Sigmoid colon (tissue), 6 donors: ENCODE measurements at regions not wholly inside any gene's neighbourhood (a gene's known extent, or its start where the extent isn't known, plus 50 kb on each side); places are given as distances from the start of the nearest gene placed in this dataset.

Experiments
- DNase-seq: peaks from one replicate; pipeline ENCODE4 v3.0.0-alpha.2; 2019
- H3K27ac ChIP-seq, 4 donors: fragments of 200-600 bp; sonication (generic); one replicate each; pipeline ENCODE4 v1.5.1; 2016 to 2019; ENCODE audit warnings: mild to moderate bottlenecking in 1 of 4
- H3K27me3 ChIP-seq, 3 donors: fragments of 200-600 bp; sonication (generic); one replicate each; pipeline ENCODE4 v1.5.1; 2019; ENCODE audit warnings: mild to moderate bottlenecking in 1 of 3
- H3K36me3 ChIP-seq, 4 donors: fragments of 200-600 bp; sonication (generic); one replicate each; pipeline ENCODE4 v1.5.1; 2016 to 2019
- H3K4me1 ChIP-seq, 4 donors: fragments of 200-600 bp; sonication (generic); one replicate each; pipeline ENCODE4 v1.5.1; 2017 to 2019
- H3K4me3 ChIP-seq, 4 donors: fragments of 200-600 bp; sonication (generic); one replicate each; pipeline ENCODE4 v1.5.1; 2017 to 2019; ENCODE audit warnings: mild to moderate bottlenecking in 2 of 4, moderate library complexity in 1 of 4
- H3K9me3 ChIP-seq, 4 donors: fragments of 200-600 bp in 3 of 4; sonication (generic) in 3 of 4; one replicate each; pipeline versions ENCODE4 v1.5.1 to v1.6.1; 2013 to 2019
- EP300 ChIP-seq, 4 donors: sonication (generic); formaldehyde crosslinking; IDR thresholded peaks; one replicate each; pipeline ENCODE4 v1.6.1; 2017; ENCODE audit warnings: antibody characterized with exemption in 4 of 4
- POLR2A ChIP-seq, 2 donors: fragments of 450-650 bp; IDR thresholded peaks; one replicate each; pipeline ENCODE4 v1.6.1; 2016; ENCODE audit warnings: antibody characterized with exemption in 2 of 2, mild to moderate bottlenecking in 2 of 2, moderate library complexity in 2 of 2
- POLR2AphosphoS5 ChIP-seq, 4 donors: sonication (generic); formaldehyde crosslinking; IDR thresholded peaks; one replicate each; pipeline ENCODE4 v1.6.1; 2017; ENCODE audit warnings: antibody characterized with exemption in 4 of 4
- WGBS, 2 donors: extraction: QIAGEN DNeasy Blood & Tissue Kit; methylation state at CpG; one replicate each; pipeline ENCODE4 v1.1.7; 2013; 5-methylcytosine and 5-hydroxymethylcytosine counted together
- intact Hi-C: fragments of 100-400 bp; cut with DNase I; formaldehyde crosslinking; loops from one replicate; pipeline ENCODE4 v1.15.1; 2023
- TF ChIP-seq, protein P1 (sequence below), 4 experiments: fragments of 450-650 bp in 3 of 4; fragments of 200-600 bp in 1 of 4; IDR thresholded peaks; one replicate each; pipeline ENCODE4 v1.5.1; 2016 to 2019; ENCODE audit warnings: antibody characterized with exemption in 4 of 4, mild to moderate bottlenecking in 3 of 4, moderate library complexity in 2 of 4
- donor health status: healthy with polysubstance abuse.
- donor health status: healthy.

DNA sequence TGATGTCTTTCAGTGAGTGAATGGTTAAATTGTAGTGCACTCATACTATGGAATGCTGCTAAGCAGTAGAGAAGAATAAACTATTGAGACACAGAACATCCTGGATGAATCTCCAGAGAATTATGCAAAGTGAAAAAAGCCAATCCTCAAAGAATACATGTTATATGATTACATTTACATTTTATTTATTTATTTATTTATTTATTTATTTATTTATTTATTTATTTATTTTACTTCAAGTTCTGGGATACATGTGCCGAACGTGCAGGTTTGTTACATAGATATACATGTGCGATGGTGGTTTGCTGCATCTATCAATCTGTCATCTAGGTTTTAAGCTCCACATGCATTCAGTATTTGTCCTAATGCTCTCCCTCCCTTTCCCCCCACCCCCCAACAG, 175.8 kb upstream of the VGLL2 start:
- H3K9me3 ChIP-seq, result no peaks in the 10 kb centered on the region
- intact Hi-C loops, result no loop called here
- H3K36me3 ChIP-seq, result no peaks in the 10 kb centered on the region
- no peaks in the 10 kb centered on the region for H3K27me3 ChIP-seq
- H3K4me3 ChIP-seq, result no peak overlapping the region
- no peak for DNase-seq
- H3K4me1 ChIP-seq, result no peaks in the 10 kb centered on the region
- TF ChIP-seq POLR2AphosphoS5 (IDR thresholded peaks at IDR 0.05) (no peak), EP300 (IDR thresholded peaks at IDR 0.05) (no peak), POLR2A (IDR thresholded peaks at IDR 0.05) (no peak)
- TF ChIP-seq, protein P1, sequence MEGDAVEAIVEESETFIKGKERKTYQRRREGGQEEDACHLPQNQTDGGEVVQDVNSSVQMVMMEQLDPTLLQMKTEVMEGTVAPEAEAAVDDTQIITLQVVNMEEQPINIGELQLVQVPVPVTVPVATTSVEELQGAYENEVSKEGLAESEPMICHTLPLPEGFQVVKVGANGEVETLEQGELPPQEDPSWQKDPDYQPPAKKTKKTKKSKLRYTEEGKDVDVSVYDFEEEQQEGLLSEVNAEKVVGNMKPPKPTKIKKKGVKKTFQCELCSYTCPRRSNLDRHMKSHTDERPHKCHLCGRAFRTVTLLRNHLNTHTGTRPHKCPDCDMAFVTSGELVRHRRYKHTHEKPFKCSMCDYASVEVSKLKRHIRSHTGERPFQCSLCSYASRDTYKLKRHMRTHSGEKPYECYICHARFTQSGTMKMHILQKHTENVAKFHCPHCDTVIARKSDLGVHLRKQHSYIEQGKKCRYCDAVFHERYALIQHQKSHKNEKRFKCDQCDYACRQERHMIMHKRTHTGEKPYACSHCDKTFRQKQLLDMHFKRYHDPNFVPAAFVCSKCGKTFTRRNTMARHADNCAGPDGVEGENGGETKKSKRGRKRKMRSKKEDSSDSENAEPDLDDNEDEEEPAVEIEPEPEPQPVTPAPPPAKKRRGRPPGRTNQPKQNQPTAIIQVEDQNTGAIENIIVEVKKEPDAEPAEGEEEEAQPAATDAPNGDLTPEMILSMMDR (IDR thresholded peaks at IDR 0.05), result no peak
- WGBS, 2 donors, result 93 to 96% methylated on average over 3 of the region's 3 CpGs
- no peak overlapping the region for H3K27ac ChIP-seq

DNA sequence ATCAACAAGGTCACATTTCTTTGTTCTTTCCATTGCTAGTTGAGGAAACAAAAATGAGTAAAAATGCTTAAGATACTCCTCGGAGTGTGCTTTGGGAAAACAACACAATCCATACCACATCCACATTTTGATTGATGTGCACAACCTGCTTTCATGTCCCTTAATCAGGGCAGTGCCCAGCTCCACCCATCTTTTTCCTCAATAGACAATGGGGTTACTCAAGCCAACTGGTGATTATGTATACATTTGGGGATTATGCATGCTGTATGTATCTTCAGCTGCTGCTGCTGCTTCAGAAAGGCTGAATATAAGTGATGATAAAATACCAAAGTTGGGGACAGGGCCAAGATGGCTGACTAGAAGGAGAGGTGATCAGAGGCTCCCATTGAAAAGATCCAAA, 155.2 kb upstream of the VGLL2 start:
- intact Hi-C loops, result no loop called here
- H3K9me3 ChIP-seq, result no peaks in the 10 kb centered on the region
- no peaks in the 10 kb centered on the region for H3K27me3 ChIP-seq
- TF ChIP-seq EP300 (IDR thresholded peaks at IDR 0.05) (no peak), POLR2A (IDR thresholded peaks at IDR 0.05) (no peak), POLR2AphosphoS5 (IDR thresholded peaks at IDR 0.05) (no peak)
- TF ChIP-seq, protein P1 (IDR thresholded peaks at IDR 0.05), result no peak
- DNase-seq, result no peak
- no peaks in the 10 kb centered on the region for H3K4me1 ChIP-seq
- H3K4me3 ChIP-seq, result no peak overlapping the region
- 62 to 83% methylated on average over 1 of the region's 1 CpG for WGBS, 2 donors
- H3K27ac ChIP-seq, result no peak overlapping the region
- no peaks in the 10 kb centered on the region for H3K36me3 ChIP-seq

DNA sequence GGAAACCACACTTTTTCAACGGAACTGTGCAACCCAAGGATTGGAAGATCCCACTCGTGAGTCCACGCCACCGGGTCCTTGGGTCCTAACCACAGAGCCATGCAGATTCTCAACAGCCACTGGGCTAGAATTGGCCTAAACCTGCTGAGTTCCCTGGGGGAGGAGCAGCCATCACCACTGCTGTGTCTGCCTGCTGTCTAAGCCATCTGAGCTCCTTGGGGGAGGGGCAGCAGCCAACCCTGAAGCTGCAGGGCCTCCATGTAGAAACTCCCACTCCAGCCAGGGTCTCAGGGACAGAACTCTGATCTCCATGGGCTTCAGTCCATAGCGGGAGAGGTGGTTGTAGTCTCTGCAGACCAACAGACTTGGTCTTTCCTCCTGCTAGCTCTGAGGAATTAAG, 154.6 kb upstream of the VGLL2 start:
- H3K9me3 ChIP-seq, result no peaks in the 10 kb centered on the region
- intact Hi-C loops, result no loop called here
- no peaks in the 10 kb centered on the region for H3K27me3 ChIP-seq
- no peak overlapping the region for H3K4me3 ChIP-seq
- no peak overlapping the region for H3K27ac ChIP-seq
- WGBS, 2 donors, result 94 to 95% methylated on average over 5 of the region's 5 CpGs
- no peaks in the 10 kb centered on the region for H3K36me3 ChIP-seq
- no peak for DNase-seq
- no peaks in the 10 kb centered on the region for H3K4me1 ChIP-seq
- TF ChIP-seq, protein P1 (IDR thresholded peaks at IDR 0.05), result no peak
- TF ChIP-seq EP300 (IDR thresholded peaks at IDR 0.05), result no peak
- no peak for TF ChIP-seq POLR2A (IDR thresholded peaks at IDR 0.05)
- no peak for TF ChIP-seq POLR2AphosphoS5 (IDR thresholded peaks at IDR 0.05)

DNA sequence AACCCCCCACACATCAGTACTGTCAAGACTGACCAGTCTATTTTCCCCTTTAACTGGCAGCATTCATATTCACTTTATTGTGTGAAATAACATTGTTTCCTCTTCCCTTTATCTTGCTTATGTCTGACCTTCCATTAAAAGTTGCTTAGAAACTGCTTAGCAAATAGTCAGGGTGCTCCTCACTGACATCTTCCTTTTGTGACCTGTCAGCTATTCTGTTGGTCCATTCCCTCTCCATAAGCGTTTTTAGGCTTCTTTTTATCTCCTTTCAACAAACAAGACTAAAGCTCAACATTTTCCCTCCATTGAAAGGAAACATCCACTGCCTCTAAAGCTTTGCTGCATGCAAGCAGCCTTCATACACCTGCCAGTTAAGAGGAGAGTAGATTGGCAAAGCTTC, 147.7 kb upstream of the VGLL2 start:
- TF ChIP-seq EP300 (IDR thresholded peaks at IDR 0.05), result no peak
- no peak for TF ChIP-seq POLR2AphosphoS5 (IDR thresholded peaks at IDR 0.05)
- TF ChIP-seq, protein P1 (IDR thresholded peaks at IDR 0.05), result no peak
- TF ChIP-seq POLR2A (IDR thresholded peaks at IDR 0.05), result no peak
- no peak for DNase-seq
- H3K27me3 ChIP-seq, result no peaks in the 10 kb centered on the region
- no peaks in the 10 kb centered on the region for H3K9me3 ChIP-seq
- intact Hi-C loops, result no loop called here
- H3K36me3 ChIP-seq, result no peaks in the 10 kb centered on the region
- no peak overlapping the region for H3K27ac ChIP-seq
- H3K4me3 ChIP-seq, result no peak overlapping the region
- no peaks in the 10 kb centered on the region for H3K4me1 ChIP-seq
- 24 to 48% methylated on average over 1 of the region's 1 CpG for WGBS, 2 donors

DNA sequence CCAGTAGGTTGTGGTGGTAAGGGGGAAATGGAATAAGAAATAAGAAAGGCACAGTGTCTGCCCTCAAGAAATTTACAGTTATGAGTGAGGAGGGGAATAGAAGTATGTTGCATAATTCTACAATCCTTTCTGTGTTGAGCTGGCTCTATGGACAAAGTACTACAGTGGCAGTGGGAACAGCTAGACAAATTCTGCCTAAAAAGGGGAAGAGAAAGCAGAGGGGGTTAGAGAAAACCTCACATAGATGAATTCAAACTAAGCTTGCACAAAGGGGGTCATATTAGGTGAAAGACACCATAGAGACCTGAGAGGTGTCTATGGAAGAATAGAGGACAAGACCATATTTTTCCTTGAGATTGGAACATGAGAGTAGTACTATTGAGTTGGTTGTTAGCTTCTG, 146.9 kb upstream of the VGLL2 start:
- intact Hi-C loops, result no loop called here
- Histone ChIP-seq H3K27ac (no peak overlapping the region), H3K9me3 (no peaks in the 10 kb centered on the region), H3K4me3 (no peak overlapping the region), H3K4me1 (no peaks in the 10 kb centered on the region), H3K27me3 (no peaks in the 10 kb centered on the region), H3K36me3 (no peaks in the 10 kb centered on the region)
- TF ChIP-seq, protein P1 (IDR thresholded peaks at IDR 0.05), result no peak
- TF ChIP-seq EP300 (IDR thresholded peaks at IDR 0.05) (no peak), POLR2A (IDR thresholded peaks at IDR 0.05) (no peak)
- DNase-seq, result no peak
